Hematopoietic multipotent progenitor cell treated with erythropoietin and hydrocortisone succinate and interleukin-3 and kit ligand, for 15 days (in vitro differentiated cells): ENCODE measurements at regions not wholly inside any gene's neighbourhood (a gene's known extent, or its start where the extent isn't known, plus 50 kb on each side); places are given as distances from the start of the nearest gene placed in this dataset.
"Not testable (repeated sequence)": the region's sequence is repeated elsewhere in the genome, so short reads cannot be mapped to it uniquely, and the experiment has no call there.

ENCODE experiments used
- DNase-seq: peaks from one replicate; pipeline ENCODE4 v3.0.0-alpha.2; 2015; ENCODE audit warnings: low spot score

DNA sequence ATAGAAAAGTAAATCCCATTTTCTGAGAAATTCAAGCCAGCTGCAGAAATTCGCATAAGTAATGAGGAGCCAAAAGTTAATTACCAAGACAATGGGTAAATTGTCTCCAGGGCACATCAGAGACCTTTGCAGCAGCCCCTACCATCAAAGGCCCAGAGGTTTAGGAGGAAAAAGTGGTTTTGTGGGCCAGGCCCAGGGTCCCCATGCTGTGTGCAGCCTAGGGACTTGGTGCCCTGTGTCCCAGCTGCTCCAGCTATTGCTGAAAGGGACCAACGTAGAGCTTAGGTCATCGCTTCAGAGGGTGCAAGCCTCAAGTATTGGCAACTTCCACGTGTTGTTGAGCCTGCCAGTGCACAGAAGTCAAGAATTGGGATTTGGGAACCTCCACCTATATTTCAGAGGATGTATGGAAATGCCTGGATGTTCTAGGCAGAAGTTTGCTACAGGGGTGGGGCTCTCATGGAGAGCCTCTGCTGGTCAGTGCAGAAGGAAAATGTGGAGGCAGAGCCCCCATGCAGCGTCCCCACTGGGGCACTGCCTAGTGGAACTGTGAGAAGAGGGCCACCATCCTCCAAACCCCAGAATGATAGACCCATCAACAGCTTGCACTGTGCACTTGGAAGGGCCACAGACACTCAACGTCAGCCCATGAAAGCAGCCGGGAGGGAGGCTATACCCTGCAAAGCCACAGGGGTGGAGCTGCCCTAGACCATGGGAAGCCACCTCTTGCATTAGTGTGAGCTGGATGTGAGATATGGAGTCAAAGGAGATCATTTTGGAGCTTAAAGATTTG, 731.3 kb upstream of the GRAMD2B start:
- DNase-seq, result not testable (repeated sequence)

DNA sequence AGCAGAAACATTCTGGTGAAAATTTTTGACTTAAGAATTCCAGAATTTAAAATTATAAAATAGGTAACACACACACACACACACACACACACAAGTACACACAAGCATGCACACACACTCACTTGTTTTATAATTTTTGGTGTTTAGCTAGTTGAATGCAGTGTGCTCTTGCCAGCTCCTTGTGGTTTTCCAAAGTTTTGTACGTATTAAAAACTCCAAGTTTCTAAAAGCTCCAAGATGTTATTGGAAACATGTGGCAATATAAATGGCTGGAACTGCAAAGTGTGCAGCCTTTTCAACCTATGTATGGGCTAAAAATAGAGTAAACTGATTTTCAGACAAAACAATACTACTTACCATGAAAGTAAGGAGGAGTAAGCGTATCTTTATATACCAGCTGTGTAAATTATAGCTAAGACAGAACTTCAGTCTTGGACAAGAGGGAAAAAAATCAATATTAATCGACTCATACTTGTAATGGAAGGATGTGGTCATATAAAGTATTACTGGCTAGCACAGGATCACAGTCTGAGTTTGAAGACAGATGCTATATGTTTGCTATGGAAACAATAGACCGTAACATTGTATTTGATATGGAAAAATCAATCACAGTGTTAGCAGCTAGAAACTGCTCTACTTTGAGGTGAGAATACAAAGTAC, 727.1 kb upstream of the GRAMD2B start:
- no peak for DNase-seq

DNA sequence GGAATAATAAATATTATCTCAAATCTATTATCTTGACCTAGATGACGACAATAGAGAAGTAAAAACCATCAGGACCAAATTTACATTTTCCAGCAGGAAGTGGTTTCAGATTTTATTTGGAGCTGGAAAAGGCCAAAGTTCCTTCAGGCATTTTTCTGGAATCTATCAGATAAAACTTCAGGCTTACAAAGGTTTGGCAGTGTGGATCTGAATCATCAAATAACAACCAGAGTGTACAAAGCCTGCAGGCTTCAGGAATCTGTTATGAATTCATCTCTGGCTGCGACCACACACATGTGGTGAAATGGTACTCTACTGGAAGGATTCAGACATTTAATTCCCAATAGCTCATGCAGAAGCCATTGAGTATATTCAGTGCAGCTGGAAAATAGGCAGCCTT, 726.4 kb upstream of the GRAMD2B start:
- DNase-seq, result no peak

DNA sequence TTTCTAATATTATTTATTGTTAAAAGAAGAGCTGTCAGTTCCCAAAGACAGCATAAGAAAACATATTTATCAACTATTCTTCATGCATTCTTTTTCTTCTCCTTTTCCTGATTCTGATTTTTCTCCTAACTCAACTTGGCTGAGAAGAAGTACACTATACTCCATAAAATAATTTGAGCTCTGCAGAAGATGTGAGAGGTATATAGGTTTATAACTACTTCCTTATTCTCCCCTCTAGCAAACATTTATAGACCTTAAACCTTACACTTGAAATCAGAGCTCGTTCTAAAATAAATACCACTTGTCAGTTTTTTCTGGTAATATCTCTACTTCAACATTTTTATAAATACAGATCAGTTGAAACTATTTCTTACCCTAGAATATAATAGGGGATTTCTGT, 724.8 kb upstream of the GRAMD2B start:
- no peak for DNase-seq

DNA sequence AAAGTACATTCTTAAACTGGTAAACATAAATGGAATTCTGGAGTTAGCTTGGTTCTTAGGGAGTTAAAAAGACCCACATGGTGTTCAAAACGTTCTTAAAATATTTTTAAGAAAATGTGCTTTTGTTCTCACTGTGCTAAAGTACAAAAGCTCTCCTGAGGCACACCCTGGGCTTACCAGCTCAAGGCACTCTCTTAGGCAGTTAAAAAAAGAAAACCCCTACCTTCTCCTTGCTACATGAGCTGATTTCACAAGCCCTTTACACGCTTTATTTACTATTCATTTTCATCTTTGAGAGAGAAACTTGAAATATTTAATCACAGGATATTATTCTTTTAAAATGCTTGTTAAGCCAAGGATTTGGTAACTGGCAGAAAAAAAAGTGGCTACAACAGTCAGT, 723.3 kb upstream of the GRAMD2B start:
- DNase-seq, result no peak

DNA sequence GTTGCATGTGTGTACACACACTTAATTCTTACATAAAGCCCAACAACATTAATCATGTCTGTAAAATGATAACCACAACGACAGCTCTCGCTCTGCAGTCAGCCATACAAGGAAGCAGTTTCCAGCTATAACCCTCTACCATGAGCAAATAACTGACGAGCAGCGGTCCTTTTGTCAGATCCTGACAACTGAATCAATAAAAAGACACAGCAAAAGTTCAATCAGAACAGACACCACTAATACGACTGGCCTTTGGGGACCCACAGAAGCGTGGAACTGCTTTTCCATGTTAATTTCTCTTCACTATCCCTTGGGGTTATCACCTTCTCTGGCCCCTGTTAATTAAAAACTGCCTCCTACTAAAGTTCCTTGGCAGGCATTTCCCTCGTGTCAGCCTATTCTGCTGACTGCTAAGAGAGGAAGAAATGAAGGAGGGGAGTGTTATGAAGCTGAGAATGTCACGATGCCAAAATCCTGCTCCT, 722.8 kb upstream of the GRAMD2B start:
- no peak for DNase-seq

DNA sequence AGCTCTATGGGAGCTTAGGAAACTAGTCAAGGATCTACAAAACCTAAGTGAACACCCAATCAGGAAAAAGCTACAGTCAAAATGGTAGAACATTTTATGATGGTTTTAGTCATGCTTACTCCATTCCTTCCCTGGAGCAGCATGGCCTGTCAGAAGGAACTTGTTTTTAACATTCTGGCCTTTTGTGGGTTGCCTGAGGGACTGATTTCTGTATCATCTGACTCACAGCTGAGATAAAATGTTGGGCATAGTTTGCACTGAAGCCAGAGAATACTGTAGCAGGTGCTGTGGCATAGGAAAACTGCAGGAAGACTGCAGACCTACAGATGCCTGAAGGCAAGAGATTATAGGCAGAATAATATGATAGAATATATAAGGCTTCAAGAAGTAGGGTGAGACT, 719.6 kb upstream of the GRAMD2B start:
- DNase-seq, result no peak

DNA sequence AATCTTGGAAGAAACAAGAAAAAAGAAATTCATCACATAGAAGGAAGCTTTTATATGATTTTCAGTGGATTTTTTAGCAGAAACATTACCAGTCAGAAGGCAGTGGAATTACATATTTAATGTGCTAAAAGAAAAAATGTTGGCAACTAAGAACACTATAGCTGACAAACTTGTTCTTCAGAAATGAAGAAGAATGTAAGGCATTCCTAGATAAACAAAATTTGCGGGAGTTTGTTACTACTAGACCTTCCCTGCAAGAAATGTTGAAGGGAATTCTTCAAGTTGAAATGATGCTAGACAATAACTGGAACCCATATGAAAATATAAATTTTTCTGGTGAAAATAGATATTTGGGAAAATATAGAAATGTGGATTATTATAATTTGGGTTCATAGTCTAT, 718.3 kb upstream of the GRAMD2B start:
- DNase-seq, result no peak

DNA sequence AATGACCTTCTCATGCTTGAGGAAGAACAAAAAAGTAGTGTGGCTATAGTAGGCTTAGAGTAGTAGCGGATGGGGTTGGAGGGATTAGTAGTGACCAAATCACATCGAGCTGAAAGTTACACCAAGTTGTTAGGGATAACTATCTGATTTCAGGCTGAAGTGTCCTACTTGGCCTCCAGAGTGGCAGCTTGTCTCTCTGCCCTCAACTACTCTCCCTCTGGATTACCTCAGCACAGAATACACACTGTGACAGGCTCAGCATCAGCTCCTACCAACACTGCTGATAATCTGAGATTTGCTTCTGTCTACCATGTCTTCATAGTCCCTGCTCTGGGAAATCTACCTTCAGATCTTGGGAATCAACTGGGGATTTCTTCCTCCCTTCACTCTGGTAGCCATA, 714.6 kb upstream of the GRAMD2B start:
- no peak for DNase-seq

DNA sequence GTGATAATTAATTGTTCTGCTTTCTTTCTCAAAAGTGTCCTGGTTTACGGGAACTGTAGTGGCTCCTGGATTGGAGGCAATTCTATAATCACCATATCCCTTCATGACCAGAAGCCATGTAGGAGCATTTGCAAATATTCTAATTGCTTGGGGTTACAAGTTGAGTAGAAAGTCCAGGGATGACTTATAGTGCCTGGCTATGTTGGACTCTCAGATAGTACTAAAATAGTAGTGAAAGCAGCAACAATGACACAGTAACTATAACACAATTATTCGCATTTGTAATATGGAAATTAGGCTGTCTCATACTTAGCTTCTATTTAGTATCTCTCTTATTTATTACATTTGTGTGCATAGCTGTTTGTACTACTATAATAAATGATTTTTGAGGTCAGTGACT, 712.5 kb upstream of the GRAMD2B start:
- DNase-seq, result no peak

DNA sequence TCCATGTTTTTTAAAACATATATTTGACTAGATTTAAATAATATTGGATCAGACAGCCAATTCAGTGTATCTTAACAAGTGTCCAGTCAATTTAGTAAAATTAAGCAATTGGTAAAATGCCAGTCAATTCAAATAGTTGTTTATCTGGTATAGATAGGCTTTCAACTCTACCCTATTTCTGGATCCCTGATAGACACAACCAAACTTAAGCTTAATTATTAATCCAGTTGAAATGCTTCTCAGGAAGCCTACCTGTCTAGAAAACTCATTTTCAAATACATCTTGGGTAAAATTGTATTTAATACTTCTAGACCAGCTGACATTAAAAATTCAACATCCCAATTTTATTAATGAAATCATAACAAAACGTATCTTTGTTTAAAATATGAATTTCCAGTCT, 710.8 kb upstream of the GRAMD2B start:
- DNase-seq, result no peak

DNA sequence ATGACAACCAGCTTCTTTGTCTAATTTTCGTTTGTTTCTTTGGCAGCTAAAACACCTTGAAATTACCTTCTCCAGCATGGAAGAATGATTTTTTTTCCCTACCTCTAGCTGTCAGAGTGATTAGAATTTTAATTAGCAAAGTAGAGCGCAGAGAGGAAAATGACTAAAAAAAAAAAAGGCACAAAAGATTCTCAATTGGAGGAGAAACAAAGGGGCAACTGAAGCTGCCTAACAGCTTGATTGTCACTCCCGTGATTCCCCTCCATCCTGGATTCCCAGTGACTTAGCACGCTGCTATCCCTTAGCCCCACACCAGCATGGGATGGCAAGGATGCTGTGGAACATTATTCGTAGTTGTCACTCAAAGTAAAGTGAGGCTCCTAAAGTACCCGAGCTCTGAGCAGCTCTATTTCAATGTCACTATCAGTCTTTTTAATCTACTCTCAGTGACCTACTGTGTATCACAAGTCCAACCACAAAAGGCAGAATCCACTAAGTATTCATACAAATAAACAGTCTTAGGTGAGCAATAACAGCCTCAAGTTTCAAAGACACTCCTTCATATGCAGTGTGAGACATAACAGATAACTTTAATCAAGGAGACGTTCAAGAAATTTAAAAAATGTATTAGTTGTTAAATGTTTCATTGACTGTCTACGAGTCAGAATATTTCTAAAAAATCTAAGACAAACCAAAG, 710.0 kb upstream of the GRAMD2B start:
- DNase-seq, result no peak

DNA sequence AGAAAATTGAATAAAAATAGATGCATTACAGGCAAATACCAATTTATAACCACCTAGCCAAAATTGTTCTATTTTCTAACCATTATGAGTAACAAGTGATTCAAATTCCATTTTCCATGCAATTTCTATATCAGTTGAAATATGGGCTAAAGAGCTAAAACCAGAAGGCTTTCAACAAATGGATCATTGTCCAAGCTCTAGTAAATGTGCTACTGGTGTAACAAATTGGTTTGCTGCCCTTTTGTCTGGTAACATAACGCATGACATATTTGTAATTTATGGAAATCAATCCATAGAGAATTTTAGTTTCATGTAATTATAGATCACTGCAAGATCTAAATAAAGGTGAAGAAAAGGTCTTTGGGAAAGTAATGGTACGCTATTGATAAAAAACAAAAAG, 708.0 kb upstream of the GRAMD2B start:
- no peak for DNase-seq

DNA sequence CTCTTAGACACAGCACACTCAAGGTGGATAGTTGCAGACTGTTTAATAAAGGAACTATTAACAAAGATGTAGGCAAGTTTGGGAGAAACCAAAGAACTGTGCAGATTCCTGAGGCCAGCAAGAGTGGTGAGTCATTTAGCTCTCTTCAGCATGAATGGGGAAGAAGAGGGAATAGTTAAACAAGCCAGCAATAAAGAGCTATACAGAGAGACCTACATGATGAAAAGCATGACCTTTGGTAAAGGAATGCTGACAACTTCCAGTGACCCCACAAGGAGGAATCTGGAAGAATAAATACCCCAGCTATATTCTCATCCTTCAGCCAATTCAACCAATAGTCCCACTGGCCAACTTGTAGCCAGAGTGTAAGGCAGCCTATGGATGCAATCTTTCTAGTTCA, 706.0 kb upstream of the GRAMD2B start:
- DNase-seq, result no peak

DNA sequence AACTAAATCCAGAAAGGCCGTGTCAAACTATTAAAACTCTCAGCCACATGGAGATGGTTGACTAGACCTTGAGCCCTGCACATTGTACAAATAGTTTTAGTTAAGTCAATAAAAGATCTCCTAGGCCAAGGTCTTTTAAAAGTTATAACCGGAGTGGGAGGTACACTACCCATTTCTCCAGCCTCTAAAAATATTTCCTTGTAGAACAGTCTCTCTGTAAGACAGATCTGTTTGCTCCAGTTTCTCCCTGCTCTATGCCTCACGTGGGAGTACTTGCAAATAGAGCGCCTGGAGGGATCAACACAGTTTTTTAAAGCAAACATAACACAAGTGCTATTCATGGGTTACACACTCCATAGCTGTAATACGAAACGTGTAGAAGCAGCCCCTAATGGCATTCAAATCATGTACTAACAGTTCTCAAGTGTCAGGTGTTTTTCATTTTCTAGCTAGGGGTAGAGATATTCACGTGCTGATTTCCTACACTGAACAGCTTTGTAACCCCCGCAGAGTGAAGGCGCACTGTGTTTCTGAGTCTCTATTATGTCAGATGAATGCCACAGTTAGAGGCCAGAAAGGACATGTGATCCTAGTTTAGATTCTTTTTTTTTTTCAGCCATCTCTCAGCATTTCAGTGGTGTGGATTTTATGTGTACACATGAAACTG, 703.4 kb upstream of the GRAMD2B start:
- DNase-seq, result no peak

DNA sequence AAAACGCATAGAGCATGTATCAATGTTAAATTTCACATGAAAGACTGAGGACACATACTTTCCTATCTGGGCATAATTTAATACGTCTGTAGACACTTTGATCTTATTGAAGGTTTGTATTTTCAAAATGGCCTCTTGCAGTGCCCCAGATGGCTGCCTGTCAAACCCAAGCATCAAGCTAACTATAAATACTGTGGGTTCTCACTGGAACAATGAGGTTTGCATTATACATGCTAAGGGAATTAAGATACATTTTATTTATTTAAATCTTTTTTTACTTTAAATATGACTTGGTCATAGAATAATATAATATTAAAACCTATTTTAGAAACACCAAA, 702.9 kb upstream of the GRAMD2B start:
- no peak for DNase-seq

DNA sequence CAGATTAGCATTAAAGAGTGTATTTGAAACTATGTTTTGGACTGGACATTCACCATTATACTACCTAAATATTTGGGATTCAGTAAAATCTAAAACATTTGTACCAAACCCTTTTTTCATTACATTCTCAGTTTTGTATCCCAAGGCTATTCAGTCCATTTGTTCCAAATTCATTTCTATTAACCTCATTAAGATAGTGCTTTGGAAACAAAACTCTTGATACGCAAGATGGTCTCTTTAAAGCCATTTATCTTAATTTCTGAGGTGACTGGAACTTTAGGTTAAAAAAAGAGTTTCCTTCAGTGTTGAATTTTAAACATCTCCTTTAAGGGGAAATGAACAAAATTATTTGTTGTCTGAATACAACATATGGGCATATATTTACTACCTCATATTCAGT, 702.5 kb upstream of the GRAMD2B start:
- DNase-seq, result no peak

DNA sequence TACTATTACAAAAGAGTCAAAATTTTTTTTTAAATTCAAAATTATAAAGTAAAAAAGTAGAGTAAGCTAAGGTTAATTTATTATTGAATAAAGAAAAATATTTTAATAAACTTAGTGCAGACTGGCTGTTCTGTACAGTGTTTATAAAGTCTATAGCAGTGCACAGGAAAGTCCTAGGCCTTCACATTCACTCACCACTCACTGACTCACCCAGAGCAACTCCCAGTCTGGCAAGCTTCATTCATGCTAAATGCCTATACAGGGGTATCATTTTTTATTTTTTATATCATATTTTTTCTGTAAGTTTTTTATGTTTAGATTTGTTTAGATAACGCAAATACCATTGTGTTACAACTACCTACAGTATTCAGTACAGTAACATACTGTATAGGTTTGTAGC, 700.7 kb upstream of the GRAMD2B start:
- DNase-seq, result no peak

DNA sequence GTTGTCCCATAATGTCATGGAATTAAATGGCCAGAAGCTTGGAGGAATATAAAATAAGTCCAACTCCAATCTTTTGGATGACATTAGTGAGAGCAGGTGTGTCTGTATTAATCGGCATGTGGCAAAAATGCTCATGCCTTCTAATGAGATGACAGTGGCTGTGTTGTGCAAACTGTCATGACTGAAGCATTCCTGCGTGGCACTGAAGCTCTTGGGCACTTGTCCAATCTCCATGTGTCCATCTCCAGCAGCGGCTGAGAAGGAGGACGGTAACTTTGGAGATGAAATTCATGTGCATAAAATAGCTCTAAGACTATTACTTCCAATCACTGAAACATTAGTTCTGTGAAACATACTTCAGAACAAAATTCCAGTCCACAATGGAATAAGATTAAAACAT, 697.5 kb upstream of the GRAMD2B start:
- DNase-seq, result no peak

DNA sequence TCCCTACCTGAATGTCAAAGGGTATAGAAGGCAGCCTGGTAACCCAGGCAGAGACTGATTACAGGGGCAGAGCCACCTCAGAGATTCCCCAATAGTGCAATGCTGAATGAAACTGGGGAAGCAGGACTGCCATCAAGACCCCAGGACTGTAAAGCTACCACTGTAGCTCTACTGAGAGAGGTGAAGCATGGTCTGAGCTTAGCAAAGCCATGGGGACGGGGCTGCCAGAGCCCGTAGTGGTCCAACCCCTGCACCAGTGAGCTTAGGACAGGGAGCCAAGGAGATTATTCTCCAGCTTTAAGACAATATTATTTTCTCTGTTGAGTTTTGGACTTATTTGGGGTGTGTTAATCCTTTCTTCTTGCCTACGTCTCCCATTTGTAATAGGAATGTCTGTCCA, 679.3 kb upstream of the GRAMD2B start:
- DNase-seq, result no peak

DNA sequence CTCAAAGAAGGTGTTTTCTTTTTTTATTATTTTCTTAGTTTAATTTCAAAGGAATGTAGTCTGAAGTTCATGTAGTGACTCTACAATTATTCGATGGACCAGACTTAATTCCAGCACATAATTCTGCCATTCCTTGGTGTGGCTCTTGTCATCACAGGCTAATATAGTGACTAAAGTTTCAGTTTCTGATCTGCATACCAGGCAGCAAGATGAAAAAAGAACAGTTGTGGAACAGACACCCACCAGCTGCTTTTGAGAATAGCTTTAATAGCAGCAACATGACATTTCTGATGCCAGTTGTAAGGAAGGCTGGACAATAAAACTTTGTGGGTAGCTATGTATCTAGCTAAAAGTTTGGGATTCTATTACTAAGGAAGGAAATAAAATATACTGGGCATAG, 676.3 kb upstream of the GRAMD2B start:
- DNase-seq, result no peak

DNA sequence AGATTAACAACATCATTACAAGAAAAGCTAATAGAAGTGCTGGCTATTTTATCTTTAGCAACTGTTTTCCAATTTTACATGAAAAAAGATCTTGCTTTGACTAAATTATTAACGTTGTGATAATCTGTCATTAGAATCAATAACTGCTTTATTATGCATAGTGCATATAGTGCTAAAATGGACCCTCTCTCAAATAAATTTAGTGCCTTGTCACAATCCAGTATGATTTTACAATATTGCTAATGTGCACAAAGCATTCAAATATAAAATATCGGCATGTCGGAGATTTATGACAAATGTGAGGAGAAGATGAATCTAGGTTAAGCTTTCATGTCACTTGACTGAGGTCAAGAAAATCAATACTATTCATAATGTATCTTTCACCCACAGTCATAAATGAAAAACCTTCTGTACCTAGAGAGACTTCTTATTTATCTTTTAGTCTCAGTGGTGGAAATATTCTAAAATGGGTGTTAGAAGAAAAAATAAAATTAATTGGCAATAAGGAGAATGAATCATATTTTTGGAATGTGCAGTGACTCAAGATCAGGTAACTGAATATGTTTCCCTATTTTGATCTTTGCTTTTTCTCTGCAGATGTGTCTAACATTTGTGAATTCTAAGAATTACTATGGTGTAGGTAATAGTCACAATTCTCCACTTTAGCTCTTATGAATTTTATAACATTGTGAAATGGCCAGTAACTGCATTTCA, 672.9 kb upstream of the GRAMD2B start:
- DNase-seq, result no peak
